GM12878 (cell line): ENCODE measurements at regions not wholly inside any gene's neighbourhood (a gene's known extent, or its start where the extent isn't known, plus 50 kb on each side); places are given as distances from the start of the nearest gene placed in this dataset.

Experiments
- CBFB ChIP-seq: IDR thresholded peaks from 2 replicates; pipeline ENCODE4 v1.6.1; 2016; ENCODE audit warnings: antibody characterized with exemption, low read depth
- CTCF ChIP-seq, 3 experiments: IDR thresholded peaks in 2 of 3; conservative IDR thresholded peaks in 1 of 3; 2 replicates each; pipeline ENCODE4 v1.5.1; 2011; ENCODE audit warnings: low read depth in 3 of 3, low read length in 3 of 3, mild to moderate bottlenecking in 3 of 3, control low read depth in 2 of 3, moderate library complexity in 2 of 3, inconsistent platforms in 1 of 3, mixed read lengths in 1 of 3; ENCODE audit not compliant: control insufficient read depth in 2 of 3, insufficient read depth in 1 of 3; ENCODE audit errors: extremely low read depth in 1 of 3
- EGR1 ChIP-seq, 2 experiments: IDR thresholded peaks; 1 replicate in 1 of 2; 2 replicates in 1 of 2; pipeline ENCODE4 v1.6.1; 2011 to 2012; ENCODE audit warnings: low read depth in 2 of 2, low read length in 2 of 2, borderline replicate concordance in 1 of 2, mild to moderate bottlenecking in 1 of 2, moderate library complexity in 1 of 2
- ELK1 ChIP-seq: IDR thresholded peaks from 2 replicates; pipeline ENCODE4 v1.6.1; 2012; ENCODE audit warnings: low read depth, low read length, improper control_type of control experiment
- EP300 ChIP-seq, 2 experiments: fragments of 150-350 bp in 1 of 2; IDR thresholded peaks; 2 replicates each; pipeline ENCODE4 v1.6.1; 2011 to 2012; ENCODE audit warnings: low read depth in 2 of 2, low read length in 2 of 2, borderline replicate concordance in 1 of 2, improper control_type of control experiment in 1 of 2, inconsistent platforms in 1 of 2; ENCODE audit not compliant: control insufficient read depth in 1 of 2
- ESRRA ChIP-seq: IDR thresholded peaks from 2 replicates; pipeline ENCODE4 v1.6.1; 2012; ENCODE audit warnings: mild to moderate bottlenecking, low read length, improper control_type of control experiment
- MAX ChIP-seq: IDR thresholded peaks from 2 replicates; pipeline ENCODE4 v1.6.1; 2012; ENCODE audit warnings: low read depth, low read length, improper control_type of control experiment
- NFYB ChIP-seq: IDR thresholded peaks from 2 replicates; pipeline ENCODE4 v1.6.1; 2011; ENCODE audit warnings: low read depth, mild to moderate bottlenecking, low read length, improper control_type of control experiment, moderate library complexity; ENCODE audit not compliant: insufficient read depth
- RFX5 ChIP-seq: IDR thresholded peaks from 2 replicates; pipeline ENCODE4 v1.6.1; 2011; ENCODE audit warnings: low read depth, low read length, improper control_type of control experiment
- SMAD5 ChIP-seq: IDR thresholded peaks from 2 replicates; pipeline ENCODE4 v1.6.1; 2016; ENCODE audit warnings: antibody characterized with exemption, low read depth
- STAT1 ChIP-seq: fragments of 450-650 bp; conservative IDR thresholded peaks from 2 replicates; pipeline ENCODE4 v1.6.1; 2014; ENCODE audit warnings: antibody characterized with exemption, mild to moderate bottlenecking
- TF ChIP-seq, protein P1 (sequence below): fragments of 450-650 bp; IDR thresholded peaks from 2 replicates; pipeline ENCODE4 v1.6.1; 2014; ENCODE audit warnings: mild to moderate bottlenecking

DNA sequence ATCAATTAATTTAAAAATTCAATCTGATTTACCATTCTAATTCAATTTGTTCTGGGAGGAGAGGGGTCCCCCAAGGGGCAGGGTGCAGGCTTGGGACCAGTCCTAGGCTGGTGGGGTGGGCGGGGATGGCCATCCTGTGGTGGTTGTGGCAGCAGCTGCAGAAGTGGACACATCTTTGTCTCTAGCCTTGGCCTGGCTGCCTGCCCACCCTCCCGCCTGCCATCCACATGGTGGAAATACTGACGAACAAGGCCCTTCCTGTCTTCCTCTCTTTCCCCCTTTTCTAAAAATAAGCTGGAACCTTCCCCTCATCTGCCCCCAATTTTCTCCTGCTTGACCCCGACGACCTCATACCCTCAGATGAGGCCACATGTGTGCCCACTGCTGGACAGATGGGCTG, 130.9 kb downstream of the FOXD2 start:
- TF ChIP-seq SMAD5 (no peak), ESRRA (no peak), CTCF (IDR thresholded peaks at IDR 0.05 in 2 of 3, conservative IDR thresholded peaks at IDR 0.05 in 1 of 3; ENCODE audit: control insufficient read depth in 2 of 3, extremely low read depth in 1 of 3, insufficient read depth in 1 of 3, low read depth in 3 of 3, low read length in 3 of 3) (no peak), EGR1 (IDR thresholded peaks at IDR 0.05; ENCODE audit: borderline replicate concordance in 1 of 2, low read depth in 2 of 2, low read length in 2 of 2) (no peak), CBFB (no peak), MAX (no peak), STAT1 (no peak), ELK1 (no peak), NFYB (no peak), RFX5 (no peak), EP300 (IDR thresholded peaks at IDR 0.05; ENCODE audit: borderline replicate concordance in 1 of 2, control insufficient read depth in 1 of 2, low read depth in 2 of 2, low read length in 2 of 2) (no peak)
- TF ChIP-seq, protein P1, sequence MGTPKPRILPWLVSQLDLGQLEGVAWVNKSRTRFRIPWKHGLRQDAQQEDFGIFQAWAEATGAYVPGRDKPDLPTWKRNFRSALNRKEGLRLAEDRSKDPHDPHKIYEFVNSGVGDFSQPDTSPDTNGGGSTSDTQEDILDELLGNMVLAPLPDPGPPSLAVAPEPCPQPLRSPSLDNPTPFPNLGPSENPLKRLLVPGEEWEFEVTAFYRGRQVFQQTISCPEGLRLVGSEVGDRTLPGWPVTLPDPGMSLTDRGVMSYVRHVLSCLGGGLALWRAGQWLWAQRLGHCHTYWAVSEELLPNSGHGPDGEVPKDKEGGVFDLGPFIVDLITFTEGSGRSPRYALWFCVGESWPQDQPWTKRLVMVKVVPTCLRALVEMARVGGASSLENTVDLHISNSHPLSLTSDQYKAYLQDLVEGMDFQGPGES = no peak
